ENCODE measurements at regions not wholly inside any gene's neighbourhood (a gene's known extent, or its start where the extent isn't known, plus 50 kb on each side); places are given as distances from the start of the nearest gene placed in this dataset.
"Not testable (repeated sequence)": the region's sequence is repeated elsewhere in the genome, so short reads cannot be mapped to it uniquely, and the experiment has no call there.

- Mint-ChIP-seq H3K9me3 (ENCODE audit: low read depth, unreplicated experiment) (peaks cover 4% of the 10 kb centered on the region), H3K4me3 (ENCODE audit: low read depth, unreplicated experiment) (no peak overlapping the region), H3K27me3 (ENCODE audit: unreplicated experiment) (no peaks in the 10 kb centered on the region), H3K4me1 (ENCODE audit: low read depth, unreplicated experiment) (no peaks in the 10 kb centered on the region), H3K36me3 (ENCODE audit: insufficient read depth, unreplicated experiment) (no peaks in the 10 kb centered on the region), H3K27ac (ENCODE audit: unreplicated experiment) (no peak overlapping the region)
- CTCF ChIA-PET, result no interaction called here
- intact Hi-C loops (cut with micrococcal nuclease; ENCODE audit: unreplicated experiment), result no loop called here
- BruUV-seq (replicated peaks), result no TSS peak
- no peak for DNase-seq
- no peak for TF ChIP-seq CTCF (IDR thresholded peaks at IDR 0.05; ENCODE audit: unreplicated experiment)
Measured at GRCh38 chr10:65270969-65271368, 1654.9 kb upstream of the LRRTM3 start.

GRCh38 chr10:65273115-65273514 is 1652.7 kb upstream of the LRRTM3 start:
- no peak for DNase-seq
- no peak overlapping the region for H3K27ac Mint-ChIP-seq (ENCODE audit: unreplicated experiment)
- TF ChIP-seq CTCF (IDR thresholded peaks at IDR 0.05; ENCODE audit: unreplicated experiment), result no peak
- H3K4me3 Mint-ChIP-seq (ENCODE audit: low read depth, unreplicated experiment), result no peak overlapping the region
- intact Hi-C loops (cut with micrococcal nuclease; ENCODE audit: unreplicated experiment), result no loop called here
- no peaks in the 10 kb centered on the region for H3K36me3 Mint-ChIP-seq (ENCODE audit: insufficient read depth, unreplicated experiment)
- no peaks in the 10 kb centered on the region for H3K4me1 Mint-ChIP-seq (ENCODE audit: low read depth, unreplicated experiment)
- no TSS peak for BruUV-seq (replicated peaks)
- no peaks in the 10 kb centered on the region for H3K27me3 Mint-ChIP-seq (ENCODE audit: unreplicated experiment)
- H3K9me3 Mint-ChIP-seq (ENCODE audit: low read depth, unreplicated experiment), result peaks cover 4% of the 10 kb centered on the region
- CTCF ChIA-PET, result no interaction called here

GRCh38 chr10:65275296-65275695 is 1650.5 kb upstream of the LRRTM3 start:
- no TSS peak for BruUV-seq (replicated peaks)
- H3K27ac Mint-ChIP-seq (ENCODE audit: unreplicated experiment), result no peak overlapping the region
- CTCF ChIA-PET, result no interaction called here

GRCh38 chr10:65284495-65285041 is 1641.3 kb upstream of the LRRTM3 start:
- TF ChIP-seq CTCF (IDR thresholded peaks at IDR 0.05; ENCODE audit: unreplicated experiment), result no peak
- BruUV-seq (replicated peaks), result no TSS peak
- no peak overlapping the region for H3K27ac Mint-ChIP-seq (ENCODE audit: unreplicated experiment)
- H3K4me3 Mint-ChIP-seq (ENCODE audit: low read depth, unreplicated experiment), result no peak overlapping the region
- DNase-seq, result no peak
- H3K27me3 Mint-ChIP-seq (ENCODE audit: unreplicated experiment), result no peaks in the 10 kb centered on the region
- peaks cover 12% of the 10 kb centered on the region for H3K9me3 Mint-ChIP-seq (ENCODE audit: low read depth, unreplicated experiment)
- CTCF ChIA-PET, result no interaction called here
- H3K4me1 Mint-ChIP-seq (ENCODE audit: low read depth, unreplicated experiment), result no peaks in the 10 kb centered on the region
- intact Hi-C loops (cut with micrococcal nuclease; ENCODE audit: unreplicated experiment), result no loop called here
- H3K36me3 Mint-ChIP-seq (ENCODE audit: insufficient read depth, unreplicated experiment), result no peaks in the 10 kb centered on the region

More at GRCh38 chr10:65275296-65275695, 1650.5 kb upstream of the LRRTM3 start:
- intact Hi-C loops (cut with micrococcal nuclease; ENCODE audit: unreplicated experiment), result no loop called here
- DNase-seq, result no peak
- no peak overlapping the region for H3K4me3 Mint-ChIP-seq (ENCODE audit: low read depth, unreplicated experiment)
- no peaks in the 10 kb centered on the region for H3K27me3 Mint-ChIP-seq (ENCODE audit: unreplicated experiment)
- no peaks in the 10 kb centered on the region for H3K36me3 Mint-ChIP-seq (ENCODE audit: insufficient read depth, unreplicated experiment)
- peaks cover 11% of the 10 kb centered on the region for H3K9me3 Mint-ChIP-seq (ENCODE audit: low read depth, unreplicated experiment)
- TF ChIP-seq CTCF (IDR thresholded peaks at IDR 0.05; ENCODE audit: unreplicated experiment), result no peak
- no peaks in the 10 kb centered on the region for H3K4me1 Mint-ChIP-seq (ENCODE audit: low read depth, unreplicated experiment)

GRCh38 chr10:65285726-65286125 is 1640.1 kb upstream of the LRRTM3 start:
- H3K4me3 Mint-ChIP-seq (ENCODE audit: low read depth, unreplicated experiment); CTCF ChIA-PET: not testable (repeated sequence)

More at GRCh38 chr10:65285726-65286125, 1640.1 kb upstream of the LRRTM3 start:
- DNase-seq; H3K27ac Mint-ChIP-seq (ENCODE audit: unreplicated experiment); H3K27me3 Mint-ChIP-seq (ENCODE audit: unreplicated experiment); H3K36me3 Mint-ChIP-seq (ENCODE audit: insufficient read depth, unreplicated experiment); BruUV-seq (replicated peaks); H3K4me1 Mint-ChIP-seq (ENCODE audit: low read depth, unreplicated experiment); intact Hi-C loops (cut with micrococcal nuclease; ENCODE audit: unreplicated experiment); H3K9me3 Mint-ChIP-seq (ENCODE audit: low read depth, unreplicated experiment): not testable (repeated sequence)
